HEK293 (cell line): ENCODE measurements at regions not wholly inside any gene's neighbourhood (a gene's known extent, or its start where the extent isn't known, plus 50 kb on each side); places are given as distances from the start of the nearest gene placed in this dataset.
"Not testable (repeated sequence)": the region's sequence is repeated elsewhere in the genome, so short reads cannot be mapped to it uniquely, and the experiment has no call there.

Experiments
- CTCF ChIA-PET: fragments of 350-600 bp; formaldehyde crosslinking; extraction: SDS; loops from one replicate; lab custom pipeline; 2021; ENCODE audit warnings: antibody characterized with exemption; lab: Yijun Ruan, JAX
- POLR2A ChIA-PET: fragments of 300-600 bp; formaldehyde crosslinking; extraction: SDS; loops from one replicate; lab custom pipeline; 2020; ENCODE audit warnings: antibody characterized with exemption, inconsistent platforms; lab: Yijun Ruan, JAX
- H3K27ac ChIP-seq: fragments of 200-500 bp; sonication (Bioruptor generic); 2 replicates; pipeline ENCODE4 v1.5.1; 2014; ENCODE audit warnings: low read depth, low read length, control low read depth, inconsistent platforms; ENCODE audit errors: extremely low read depth
- H3K36me3 ChIP-seq, 2 experiments: fragments of 200-500 bp in 1 of 2; sonication (Bioruptor generic) in 1 of 2; 1 replicate in 1 of 2; 2 replicates in 1 of 2; pipeline ENCODE4 v1.5.1; 2014 to 2017; ENCODE audit warnings: inconsistent platforms in 2 of 2, low read length in 2 of 2; ENCODE audit not compliant: control insufficient read depth in 2 of 2, insufficient read depth in 1 of 2
- H3K4me1 ChIP-seq: fragments of 200-500 bp; sonication (Bioruptor generic); 2 replicates; pipeline ENCODE4 v1.5.1; 2014; ENCODE audit warnings: mild to moderate bottlenecking, low read length, inconsistent platforms; ENCODE audit not compliant: control insufficient read depth, insufficient read depth
- H3K4me3 ChIP-seq: 2 replicates; pipeline ENCODE4 v1.5.1; 2011; ENCODE audit warnings: low read depth, mild to moderate bottlenecking, control low read depth, low read length, moderate library complexity
- H3K9me3 ChIP-seq: fragments of 200-500 bp; sonication (Bioruptor generic); 2 replicates; pipeline ENCODE4 v1.5.1; 2014; ENCODE audit warnings: low read depth, low read length, inconsistent platforms; ENCODE audit not compliant: control insufficient read depth, insufficient read depth
- BCL11B ChIP-seq: fragments of 450-650 bp; formaldehyde crosslinking; IDR thresholded peaks from 2 replicates; pipeline ENCODE4 v1.5.1; 2016; ENCODE audit warnings: low read depth, missing biosample characterization, missing genetic modification characterization
- CTCF ChIP-seq: fragments of 450-650 bp; formaldehyde crosslinking; IDR thresholded peaks from 2 replicates; pipeline ENCODE4 v1.5.1; 2016; ENCODE audit warnings: missing biosample characterization, missing genetic modification characterization
- GLIS1 ChIP-seq: fragments of 450-650 bp; formaldehyde crosslinking; IDR thresholded peaks from 2 replicates; pipeline ENCODE4 v1.5.1; 2016; ENCODE audit warnings: missing biosample characterization, missing genetic modification characterization
- IKZF3 ChIP-seq: fragments of 450-650 bp; IDR thresholded peaks from 2 replicates; pipeline ENCODE4 v1.5.0; 2018; ENCODE audit warnings: missing biosample characterization, mild to moderate bottlenecking, missing genetic modification characterization, moderate library complexity
- SETDB1 ChIP-seq: IDR thresholded peaks from one replicate; pipeline ENCODE4 v1.6.1; 2017; ENCODE audit warnings: mild to moderate bottlenecking, low read length, moderate library complexity, mixed read lengths; ENCODE audit not compliant: insufficient read length
- TRIM28 ChIP-seq: IDR thresholded peaks from 2 replicates; pipeline ENCODE4 v1.6.1; 2011; ENCODE audit warnings: low read length, control low read depth, borderline replicate concordance
- ZNF112 ChIP-seq: fragments of 450-650 bp; formaldehyde crosslinking; IDR thresholded peaks from 2 replicates; pipeline ENCODE4 v1.5.0; 2017; ENCODE audit warnings: missing biosample characterization, missing genetic modification characterization
- ZNF146 ChIP-seq: fragments of 450-650 bp; formaldehyde crosslinking; IDR thresholded peaks from 2 replicates; pipeline ENCODE4 v1.5.1; 2016; ENCODE audit warnings: missing biosample characterization, missing genetic modification characterization
- ZNF248 ChIP-seq: fragments of 450-650 bp; formaldehyde crosslinking; IDR thresholded peaks from 2 replicates; pipeline ENCODE4 v1.5.1; 2017; ENCODE audit warnings: missing biosample characterization, missing genetic modification characterization
- ZNF274 ChIP-seq, 2 experiments: fragments of 200-500 bp in 1 of 2; fragments of 450-650 bp in 1 of 2; sonication (Bioruptor generic) in 1 of 2; formaldehyde crosslinking in 1 of 2; IDR thresholded peaks; 2 replicates each; pipeline versions ENCODE4 v1.5.1 to v1.6.1; 2014 to 2016; ENCODE audit warnings: borderline replicate concordance in 1 of 2, inconsistent platforms in 1 of 2, low read length in 1 of 2, missing biosample characterization in 1 of 2, missing genetic modification characterization in 1 of 2
- ZNF335 ChIP-seq: fragments of 450-650 bp; formaldehyde crosslinking; conservative IDR thresholded peaks from 2 replicates; pipeline ENCODE4 v1.5.1; 2016; ENCODE audit warnings: missing biosample characterization, missing genetic modification characterization
- ZNF354C ChIP-seq: fragments of 450-650 bp; formaldehyde crosslinking; IDR thresholded peaks from 2 replicates; pipeline ENCODE4 v1.5.1; 2016; ENCODE audit warnings: missing biosample characterization, missing genetic modification characterization, low read depth, borderline replicate concordance
- ZNF560 ChIP-seq: fragments of 450-650 bp; formaldehyde crosslinking; IDR thresholded peaks from 2 replicates; pipeline ENCODE4 v1.5.1; 2017; ENCODE audit warnings: missing biosample characterization, missing genetic modification characterization, borderline replicate concordance
- ZNF658 ChIP-seq: fragments of 450-650 bp; formaldehyde crosslinking; IDR thresholded peaks from 2 replicates; pipeline ENCODE4; 2016; ENCODE audit warnings: missing biosample characterization, missing genetic modification characterization
- ZNF76 ChIP-seq: fragments of 450-650 bp; formaldehyde crosslinking; IDR thresholded peaks from 2 replicates; pipeline ENCODE4; 2016; ENCODE audit warnings: low read depth, missing biosample characterization, missing genetic modification characterization, borderline replicate concordance
- ZNF830 ChIP-seq: fragments of 450-650 bp; IDR thresholded peaks from 2 replicates; pipeline ENCODE4 v1.5.0; 2018; ENCODE audit warnings: missing biosample characterization, missing genetic modification characterization, low read depth, mild to moderate bottlenecking, moderate library complexity

- TF ChIP-seq BCL11B (tag by site-specific recombination) (no peak), ZNF658 (tag by site-specific recombination) (no peak), ZNF560 (no peak)
- TF ChIP-seq, all 188 proteins: peak for 0
- ChIA-PET CTCF (no interaction called here), POLR2A (no interaction called here)
- Histone ChIP-seq H3K4me3 (no peak overlapping the region), H3K27ac (no peak overlapping the region), H3K36me3 (no peaks in the 10 kb centered on the region), H3K9me3 (0 out of 2 replicates have a peak, but pooled peaks cover 3% of the 10 kb centered on the region), H3K4me1 (no peaks in the 10 kb centered on the region)
Observed at GRCh38 chr10:130265542-130265941, 129.4 kb downstream of the GLRX3 start.

GRCh38 chr10:130282492-130283218 is 146.5 kb downstream of the GLRX3 start:
- no peaks in the 10 kb centered on the region for H3K36me3 ChIP-seq
- POLR2A ChIA-PET, result no interaction called here
- H3K9me3 ChIP-seq, result no peaks in the 10 kb centered on the region; the same call in none of the 2 replicates
- CTCF ChIA-PET, result no interaction called here
- no peak overlapping the region for H3K27ac ChIP-seq
- no peak overlapping the region for H3K4me3 ChIP-seq
- H3K4me1 ChIP-seq, result no peaks in the 10 kb centered on the region
- TF ChIP-seq CTCF (no peak), ZNF248 (tag by site-specific recombination) (no peak), ZNF274 (IDR thresholded peaks at IDR 0.05; ENCODE audit: low read length) (no peak), ZNF274 (tag by site-specific recombination; IDR thresholded peaks at IDR 0.05; ENCODE audit: borderline replicate concordance) (peak; percentile 92; the same call in 1 of the 2 replicates), SETDB1 (peak; percentile 98), TRIM28 (peak; percentile 94; the same call in 1 of the 2 replicates), ZNF354C (tag by site-specific recombination) (no peak)
- TF ChIP-seq, all 188 proteins: peak for 3

- H3K36me3 ChIP-seq, result no peaks in the 10 kb centered on the region
- H3K4me1 ChIP-seq, result no peaks in the 10 kb centered on the region
- ChIA-PET POLR2A (no interaction called here), CTCF (no interaction called here)
- no peak overlapping the region for H3K4me3 ChIP-seq
- no peak overlapping the region for H3K27ac ChIP-seq
- H3K9me3 ChIP-seq, result no peaks in the 10 kb centered on the region; the same call in none of the 2 replicates
- TF ChIP-seq ZNF146 (tag by site-specific recombination), result no peak
- TF ChIP-seq ZNF274 (IDR thresholded peaks at IDR 0.05; ENCODE audit: low read length), result peak; percentile 74
- peak; percentile 80 for TF ChIP-seq ZNF274 (tag by site-specific recombination; IDR thresholded peaks at IDR 0.05; ENCODE audit: borderline replicate concordance)
Observed at GRCh38 chr10:130283219-130283545, 147.0 kb downstream of the GLRX3 start.

GRCh38 chr10:130295761-130296160 is 159.6 kb downstream of the GLRX3 start:
- POLR2A ChIA-PET, H3K4me3 ChIP-seq, H3K36me3 ChIP-seq, H3K27ac ChIP-seq, H3K4me1 ChIP-seq, CTCF ChIA-PET, H3K9me3 ChIP-seq: not testable (repeated sequence)

- TF ChIP-seq ZNF335 (tag by site-specific recombination) (peak; percentile 46; the same call in 1 of the 2 replicates), ZNF76 (tag by site-specific recombination) (no peak), ZNF830 (tag by site-specific recombination) (no peak), GLIS1 (tag by site-specific recombination) (no peak), ZNF112 (tag by site-specific recombination) (no peak), IKZF3 (no peak), SETDB1 (no peak)
- Histone ChIP-seq H3K4me1 (no peaks in the 10 kb centered on the region), H3K36me3 (no peaks in the 10 kb centered on the region), H3K4me3 (no peak overlapping the region), H3K9me3 (no peaks in the 10 kb centered on the region), H3K27ac (no peak overlapping the region)
- ChIA-PET POLR2A (no interaction called here), CTCF (no interaction called here)
Observed at GRCh38 chr10:130300608-130301020, 164.4 kb downstream of the GLRX3 start.
